ENCODE measurements at regions not wholly inside any gene's neighbourhood (a gene's known extent, or its start where the extent isn't known, plus 50 kb on each side); places are given as distances from the start of the nearest gene placed in this dataset.

- no peak for DNase-seq
Observed at GRCh38 chr18:40412410-40412809, 1542.6 kb upstream of the PIK3C3 start.

DNA sequence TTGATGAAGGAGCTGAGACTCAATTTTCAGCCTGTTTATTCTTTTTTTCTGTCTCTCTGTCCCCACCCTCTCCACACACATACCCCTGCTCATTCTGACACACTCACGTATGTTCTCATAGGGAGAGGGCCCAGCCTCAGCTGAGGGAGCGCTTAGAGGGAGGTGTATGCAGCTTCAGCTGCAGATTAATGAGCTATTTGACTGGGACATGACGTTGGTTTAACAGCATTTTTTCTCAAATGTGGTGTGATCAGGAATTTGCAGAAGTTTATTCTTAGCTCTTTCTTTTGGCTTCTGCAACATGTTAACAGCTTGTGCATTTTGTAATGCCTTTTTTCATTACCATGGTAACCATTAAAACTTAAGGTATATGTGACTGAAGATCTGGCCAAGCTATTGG, 1547.1 kb upstream of the PIK3C3 start:
- no peak for DNase-seq

DNA sequence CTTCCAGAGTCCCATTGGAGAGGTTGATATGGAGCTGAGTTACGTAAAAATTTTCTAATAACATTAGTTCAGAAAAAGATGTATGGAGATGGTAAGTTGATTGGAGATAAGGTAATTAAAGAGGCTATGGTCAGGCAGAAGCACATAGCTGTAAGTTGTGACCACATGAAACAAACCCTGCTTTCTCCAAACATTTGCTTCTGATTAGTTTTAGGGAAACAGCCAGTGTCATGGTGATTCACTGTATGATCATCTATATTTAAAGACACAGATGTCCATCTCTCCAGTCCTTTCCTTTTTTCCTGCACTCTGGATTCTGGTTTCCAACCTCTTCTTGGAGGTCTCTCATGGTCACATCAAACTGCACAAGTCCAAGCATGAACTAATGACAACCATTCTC, 1550.8 kb upstream of the PIK3C3 start:
- no peak for DNase-seq

DNA sequence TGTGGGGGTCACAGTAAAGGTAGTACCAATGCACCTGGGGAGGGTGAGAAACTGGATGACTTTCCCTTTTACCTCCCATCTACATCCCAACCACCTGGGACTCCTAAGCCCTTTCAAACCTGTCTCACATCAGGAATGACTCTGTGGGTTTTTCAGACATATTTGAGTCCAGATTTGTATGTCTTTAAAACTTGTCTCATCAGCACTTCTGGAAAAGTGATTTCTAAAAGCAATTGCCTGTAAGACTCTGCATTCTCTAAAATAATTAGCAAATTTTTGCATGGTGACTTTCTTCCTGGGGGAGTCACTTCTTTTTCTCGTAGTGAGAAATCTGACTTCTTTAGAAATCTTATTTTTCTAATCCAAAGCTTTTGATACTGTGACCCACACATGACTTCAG, 1553.0 kb upstream of the PIK3C3 start:
- DNase-seq, result no peak

DNA sequence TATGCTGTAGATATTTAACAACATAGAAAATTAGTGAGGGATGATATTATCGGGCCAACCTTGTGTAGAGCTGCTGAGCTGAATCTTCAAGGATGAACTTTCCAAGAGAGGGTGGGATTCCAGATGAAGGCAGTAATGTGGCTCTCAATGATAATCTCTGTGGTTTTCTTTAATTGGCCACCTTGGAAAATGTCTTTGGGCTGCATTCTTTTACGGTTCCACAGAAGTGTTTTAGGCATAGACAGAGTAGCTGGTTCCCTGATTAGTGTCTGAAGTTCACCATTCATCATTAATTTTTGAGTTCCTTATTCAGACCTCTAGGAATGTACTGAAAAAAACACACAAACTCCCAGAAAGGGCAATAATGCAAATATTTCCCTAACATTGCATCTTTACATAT, 1566.9 kb upstream of the PIK3C3 start:
- no peak for DNase-seq

DNA sequence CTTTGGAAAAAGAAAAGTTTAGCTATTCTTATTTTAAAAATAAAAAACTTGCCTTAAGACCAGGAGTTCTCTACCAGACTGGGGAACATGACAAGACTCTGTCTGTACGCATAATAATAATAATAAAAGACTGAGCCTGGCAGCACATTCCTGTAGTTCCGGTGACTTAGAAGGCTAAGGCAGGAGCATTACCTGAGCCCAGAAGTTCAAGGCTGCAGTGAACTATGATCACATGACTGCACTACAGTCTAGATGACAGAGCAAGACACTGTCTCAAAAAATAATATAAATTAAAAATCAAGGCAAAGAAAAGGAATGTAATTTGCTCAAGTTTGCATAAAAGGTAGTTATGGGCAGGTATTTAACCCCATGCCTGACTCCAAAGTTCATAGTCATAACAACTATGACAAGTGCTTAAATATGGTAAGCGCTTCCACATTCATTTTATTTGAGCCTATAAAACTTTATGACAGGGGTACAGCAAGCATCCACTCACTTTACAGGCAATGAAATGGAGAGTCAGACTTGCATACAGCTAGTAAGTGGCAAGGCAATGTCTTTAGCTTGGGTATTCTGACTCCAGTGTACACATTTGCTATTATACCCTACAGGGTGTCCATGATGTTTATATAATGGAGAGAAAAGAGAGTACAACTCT, 1567.8 kb upstream of the PIK3C3 start:
- DNase-seq, result no peak

DNA sequence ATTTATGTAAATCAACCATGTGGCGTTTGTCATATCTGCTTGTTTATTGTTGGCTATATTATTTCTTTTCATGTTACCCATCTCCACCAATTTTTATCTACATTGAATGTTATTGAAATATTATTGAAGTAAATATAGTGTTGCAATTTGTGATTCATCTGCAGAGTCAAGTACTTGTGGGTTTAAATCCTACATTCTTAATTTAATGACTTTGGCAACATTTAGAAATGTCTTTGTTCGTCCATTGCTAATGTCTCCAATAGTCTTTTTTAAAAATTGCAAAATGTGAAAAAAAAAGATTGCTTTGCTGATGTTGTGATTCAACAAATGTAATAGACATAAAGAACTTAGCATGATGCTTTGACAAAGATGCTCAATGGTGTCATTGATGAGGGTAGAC, 1572.8 kb upstream of the PIK3C3 start:
- no peak for DNase-seq

- DNase-seq, result no peak
Observed at GRCh38 chr18:40380686-40381439, 1574.2 kb upstream of the PIK3C3 start.

DNA sequence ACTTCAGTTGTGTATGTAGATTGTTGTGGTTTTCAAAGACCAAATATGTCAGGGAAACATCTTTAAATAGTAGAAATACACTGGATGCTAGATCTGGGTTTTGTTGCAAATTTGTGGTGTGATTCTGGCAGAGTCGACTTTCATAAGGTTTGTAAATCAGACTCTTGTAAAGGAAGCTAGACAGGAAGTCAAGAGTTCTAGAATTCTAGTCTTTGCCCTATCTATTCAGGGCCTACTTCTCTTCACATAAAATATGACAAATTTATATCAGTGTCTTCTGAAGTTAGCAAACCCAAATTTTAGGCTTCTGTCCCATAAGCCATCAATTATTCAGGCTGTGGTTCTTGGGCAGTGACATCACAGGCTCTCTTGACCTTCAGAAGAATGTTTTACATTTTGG, 1579.2 kb upstream of the PIK3C3 start:
- DNase-seq, result no peak

- no peak for DNase-seq
Observed at GRCh38 chr18:40371673-40372072, 1583.4 kb upstream of the PIK3C3 start.

- no peak for DNase-seq
Observed at GRCh38 chr18:40367576-40367975, 1587.5 kb upstream of the PIK3C3 start.

GRCh38 chr18:40366521-40366920, 1588.5 kb upstream of the PIK3C3 start:
- DNase-seq, result no peak

- DNase-seq, result no peak
Observed at GRCh38 chr18:40365526-40365925, 1589.5 kb upstream of the PIK3C3 start.

GRCh38 chr18:40360558-40360957, 1594.5 kb upstream of the PIK3C3 start:
- DNase-seq, result no peak

GRCh38 chr18:40357536-40357935, 1597.5 kb upstream of the PIK3C3 start:
- DNase-seq, result no peak

DNA sequence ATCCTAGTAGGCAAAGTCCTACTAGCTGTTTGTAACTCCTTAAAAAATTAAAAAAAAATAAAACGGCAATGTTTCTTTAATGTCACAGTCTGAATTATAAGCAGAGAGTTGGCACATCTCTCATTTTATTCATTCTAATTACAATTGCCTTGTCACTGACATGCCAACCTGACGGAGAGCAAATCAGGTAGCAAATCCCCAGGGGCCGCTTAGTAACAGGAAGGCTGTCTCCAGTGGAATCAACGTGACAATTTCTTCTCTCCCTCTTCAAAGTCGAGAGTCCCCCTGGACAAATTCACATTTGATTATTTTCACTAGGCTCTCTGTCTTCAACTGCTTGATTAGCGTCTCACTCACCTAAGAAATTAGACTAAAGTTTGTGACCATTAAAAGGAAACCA, 1598.9 kb upstream of the PIK3C3 start:
- no peak for DNase-seq

GRCh38 chr18:40355726-40356125, 1599.3 kb upstream of the PIK3C3 start:
- no peak for DNase-seq

- no peak for DNase-seq
Observed at GRCh38 chr18:40348196-40348595, 1606.8 kb upstream of the PIK3C3 start.

DNA sequence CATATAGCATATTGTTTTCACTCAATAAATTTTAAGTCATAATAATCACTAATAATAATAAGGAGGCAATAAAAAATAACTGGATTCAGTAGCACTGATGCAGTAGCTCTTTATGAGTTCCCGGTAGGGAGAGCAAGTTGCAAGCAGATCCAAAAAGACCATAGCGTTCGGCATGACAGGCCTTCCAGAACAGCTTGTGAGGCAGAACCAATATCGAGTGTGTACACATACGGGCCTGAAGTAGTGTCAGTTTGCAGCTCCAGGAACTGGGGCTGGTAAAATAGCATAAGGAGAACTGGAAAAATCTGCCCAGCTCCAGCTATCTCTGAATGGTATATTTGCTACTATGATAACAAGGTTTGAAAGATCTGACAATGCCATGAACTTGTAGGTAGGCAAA, 1607.8 kb upstream of the PIK3C3 start:
- DNase-seq, result no peak

- no peak for DNase-seq
Observed at GRCh38 chr18:40346146-40346545, 1608.9 kb upstream of the PIK3C3 start.

- no peak for DNase-seq
Observed at GRCh38 chr18:40341701-40342100, 1613.3 kb upstream of the PIK3C3 start.

DNA sequence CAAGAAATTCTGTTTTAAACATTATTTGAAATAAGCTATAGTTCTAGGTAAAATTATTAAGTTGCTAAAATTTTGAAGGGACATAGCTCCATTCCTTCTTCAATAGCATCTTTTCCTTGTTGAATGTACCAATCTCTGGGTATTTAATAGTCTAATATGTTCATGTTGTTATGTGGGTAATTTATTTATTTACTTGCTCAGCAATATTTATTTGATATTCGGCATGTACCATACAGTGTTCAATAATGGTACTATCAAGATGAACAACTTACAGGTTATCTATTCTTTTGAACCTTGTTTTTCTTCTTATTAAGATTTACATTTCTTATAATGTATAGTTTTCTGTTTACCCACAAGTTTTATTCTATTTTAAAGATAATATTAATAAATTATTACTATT, 1616.8 kb upstream of the PIK3C3 start:
- no peak for DNase-seq

GRCh38 chr18:40326985-40327384, 1628.0 kb upstream of the PIK3C3 start:
- DNase-seq, result no peak

GRCh38 chr18:40325988-40326387, 1629.0 kb upstream of the PIK3C3 start:
- no peak for DNase-seq

DNA sequence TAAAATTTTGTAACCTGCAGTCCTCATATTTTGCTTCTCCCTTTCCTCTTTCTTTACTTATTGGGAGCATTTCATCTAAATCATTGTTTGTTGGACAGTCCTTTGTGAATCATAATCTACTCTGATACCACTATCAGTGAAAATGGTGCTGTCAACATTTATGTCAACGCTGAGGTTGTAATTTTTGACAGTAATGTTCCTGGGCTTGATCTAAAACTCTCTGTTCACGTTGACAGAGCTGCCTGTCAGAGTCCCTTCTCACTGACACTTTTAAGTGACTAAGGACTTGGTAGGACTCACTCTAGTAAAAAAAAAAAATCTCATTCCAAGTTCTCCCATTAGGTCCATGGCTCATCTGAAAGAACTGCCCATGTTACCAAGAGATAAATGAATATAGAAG, 1640.8 kb upstream of the PIK3C3 start:
- no peak for DNase-seq

All from hematopoietic multipotent progenitor cell treated with erythropoietin and hydrocortisone succinate and interleukin-3 and kit ligand, for 6 days (in vitro differentiated cells).